PC-3 (cell line): ENCODE measurements at regions not wholly inside any gene's neighbourhood (a gene's known extent, or its start where the extent isn't known, plus 50 kb on each side); places are given as distances from the start of the nearest gene placed in this dataset.

Experiments
- ATAC-seq: fragments of 200-7000 bp; cut with Tn5 transposase; 2 replicates; pipeline ENCODE4 v1.9.1; 2020; ENCODE audit warnings: mild to moderate bottlenecking, moderate library complexity
- BruUV-seq: library from RNA; stranded (reverse); fragments of 400-500 nt; replicated peaks from 2 replicates; lab custom pipeline; 2021; lab: Mats Ljungman, UMichigan
- CTCF ChIA-PET: fragments of 300-600 bp; sonication (Branson Sonifier 250); formaldehyde crosslinking; loops from one replicate; lab custom pipeline; 2022; ENCODE audit warnings: antibody characterized with exemption; lab: Charles Lee
- POLR2A ChIA-PET: fragments of 300-600 bp; sonication (Branson Sonifier 250); formaldehyde crosslinking; loops from one replicate; lab custom pipeline; 2022; ENCODE audit warnings: antibody characterized with exemption; ENCODE audit not compliant: unreplicated experiment; lab: Charles Lee
- DNase-seq: peaks from one replicate; pipeline ENCODE4 v3.0.0-alpha.2; 2015
- H2AFZ ChIP-seq: fragments of 300-600 bp; sonication (generic); 2 replicates; pipeline ENCODE4 v1.6.0; 2016; ENCODE audit warnings: antibody characterized with exemption, low read length
- H3F3A ChIP-seq: fragments of 300-600 bp; sonication (generic); one replicate; pipeline ENCODE4 v1.6.0; 2017; ENCODE audit warnings: antibody characterized with exemption, low read length, control low read depth, mild to moderate bottlenecking; ENCODE audit not compliant: unreplicated experiment
- H3K27ac ChIP-seq: fragments of 300-600 bp; sonication (generic); 2 replicates; pipeline ENCODE4 v1.5.1; 2016; ENCODE audit warnings: mild to moderate bottlenecking, low read length
- H3K27me3 ChIP-seq: fragments of 300-600 bp; sonication (generic); 2 replicates; pipeline ENCODE4 v1.6.1; 2016; ENCODE audit warnings: low read length, mixed read lengths
- H3K36me3 ChIP-seq: fragments of 300-600 bp; sonication (generic); 2 replicates; pipeline ENCODE4 v1.6.1; 2016; ENCODE audit warnings: low read depth, mixed run types, low read length, mixed read lengths
- H3K4me1 ChIP-seq: fragments of 300-600 bp; sonication (generic); 2 replicates; pipeline ENCODE4 v1.5.1; 2016; ENCODE audit warnings: low read length; ENCODE audit not compliant: insufficient read depth
- H3K4me2 ChIP-seq: fragments of 300-600 bp; sonication (generic); 2 replicates; pipeline ENCODE4 v1.6.0; 2016; ENCODE audit warnings: low read length
- H3K4me3 ChIP-seq: fragments of 300-600 bp; sonication (generic); 2 replicates; pipeline ENCODE4 v1.5.1; 2016; ENCODE audit warnings: mild to moderate bottlenecking, low read length, mixed read lengths
- H3K79me2 ChIP-seq: fragments of 300-600 bp; sonication (generic); 2 replicates; pipeline ENCODE4 v1.6.1; 2017; ENCODE audit warnings: low read length, mixed read lengths
- H3K9ac ChIP-seq: fragments of 300-600 bp; sonication (generic); 2 replicates; pipeline ENCODE4 v1.6.0; 2016; ENCODE audit warnings: mild to moderate bottlenecking, low read length
- H3K9me2 ChIP-seq: fragments of 300-600 bp; sonication (generic); replicated peaks from 2 replicates; pipeline ENCODE4 v1.6.1; 2016; ENCODE audit warnings: mixed run types, low read length, mixed read lengths
- H3K9me3 ChIP-seq: fragments of 300-600 bp; sonication (generic); 2 replicates; pipeline ENCODE4 v1.6.1; 2016; ENCODE audit warnings: low read length, mixed read lengths
- H4K20me1 ChIP-seq: fragments of 300-600 bp; sonication (generic); 2 replicates; pipeline ENCODE4 v1.6.1; 2016; ENCODE audit warnings: low read length, mixed read lengths
- CTCF ChIP-seq: fragments of 300-600 bp; sonication (generic); conservative IDR thresholded peaks from 2 replicates; pipeline ENCODE4 v1.5.1; 2017; ENCODE audit warnings: antibody characterized with exemption, low read depth, mild to moderate bottlenecking, low read length
- EZH2 ChIP-seq: fragments of 300-600 bp; sonication (generic); IDR thresholded peaks from one replicate; pipeline ENCODE4 v1.6.1; 2017; ENCODE audit warnings: antibody characterized with exemption, mild to moderate bottlenecking, low read length; ENCODE audit not compliant: unreplicated experiment
- EZH2phosphoT487 ChIP-seq: fragments of 300-600 bp; sonication (generic); IDR thresholded peaks from 2 replicates; pipeline ENCODE4 v1.6.1; 2018; ENCODE audit warnings: mild to moderate bottlenecking, antibody characterized with exemption, low read length, borderline replicate concordance
- intact Hi-C: fragments of 100-400 bp; cut with micrococcal nuclease; formaldehyde crosslinking; loops from 2 replicates; pipeline ENCODE4 v1.9.0; 2023

GRCh38 chr14:28323366-28323765, 443.2 kb upstream of the FOXG1 start:
- Histone ChIP-seq H2AFZ (no peak overlapping the region), H3K79me2 (peaks cover 76% of the 10 kb centered on the region), H3K4me3 (no peak overlapping the region), H3K4me2 (no peak overlapping the region), H3K27ac (no peak overlapping the region), H3K9me3 (no peaks in the 10 kb centered on the region), H3K4me1 (peaks cover 37% of the 10 kb centered on the region), H3F3A (no peaks in the 10 kb centered on the region), H3K9me2 (no peaks in the 10 kb centered on the region), H3K27me3 (no peaks in the 10 kb centered on the region), H3K36me3 (peaks cover 6% of the 10 kb centered on the region; the same call in 1 of the 2 replicates), H3K9ac (no peak overlapping the region), H4K20me1 (no peaks in the 10 kb centered on the region)
- POLR2A ChIA-PET = no interaction called here
- BruUV-seq = no TSS peak
- CTCF ChIA-PET = no interaction called here
- ATAC-seq = no peak
- no peak for DNase-seq
- no peak for TF ChIP-seq EZH2
- no peak for TF ChIP-seq CTCF
- no peak for TF ChIP-seq EZH2phosphoT487
- intact Hi-C loops = loop anchor here (5.0 kb wide), 3 partner anchors 59 to 284 kb away; no protein-coding TSS in a partner anchor

- no peaks in the 10 kb centered on the region for H3K9me2 ChIP-seq
- no peaks in the 10 kb centered on the region for H3F3A ChIP-seq
- TF ChIP-seq CTCF = no peak
- TF ChIP-seq EZH2 = no peak
- no peak for TF ChIP-seq EZH2phosphoT487
- ATAC-seq (no peak), DNase-seq (peak; percentile 29)
- ChIA-PET POLR2A (no interaction called here), CTCF (no interaction called here)
- H3K9ac ChIP-seq = no peak overlapping the region
- H3K36me3 ChIP-seq = peaks cover 6% of the 10 kb centered on the region; the same call in 1 of the 2 replicates
- peaks cover 35% of the 10 kb centered on the region for H3K4me1 ChIP-seq
- no TSS peak for BruUV-seq
- no peak overlapping the region for H3K4me2 ChIP-seq
- no peak overlapping the region for H3K4me3 ChIP-seq
- intact Hi-C loops = loop anchor here (5.0 kb wide), 3 partner anchors 58 to 283 kb away; no protein-coding TSS in a partner anchor
- H3K79me2 ChIP-seq = peaks cover 68% of the 10 kb centered on the region
- no peaks in the 10 kb centered on the region for H4K20me1 ChIP-seq
- no peaks in the 10 kb centered on the region for H3K27me3 ChIP-seq
- H2AFZ ChIP-seq = no peak overlapping the region
- no peaks in the 10 kb centered on the region for H3K9me3 ChIP-seq
- no peak overlapping the region for H3K27ac ChIP-seq
These were observed 442.4 kb upstream of the FOXG1 start for GRCh38 chr14:28323951-28324741.

GRCh38 chr14:28340816-28341215, 425.8 kb upstream of the FOXG1 start:
- TF ChIP-seq EZH2phosphoT487 = no peak
- TF ChIP-seq CTCF = no peak
- no peak for TF ChIP-seq EZH2
- DNase-seq (no peak), ATAC-seq (no peak)
- Histone ChIP-seq H3K9ac (no peak overlapping the region), H2AFZ (no peak overlapping the region), H3K9me3 (no peaks in the 10 kb centered on the region), H3K4me3 (no peak overlapping the region), H3K4me2 (no peak overlapping the region), H3K79me2 (no peaks in the 10 kb centered on the region), H3K36me3 (no peaks in the 10 kb centered on the region), H3F3A (no peaks in the 10 kb centered on the region), H3K27me3 (no peaks in the 10 kb centered on the region), H3K27ac (no peak overlapping the region), H4K20me1 (no peaks in the 10 kb centered on the region), H3K4me1 (peaks cover 5% of the 10 kb centered on the region), H3K9me2 (no peaks in the 10 kb centered on the region)
- intact Hi-C loops = no loop called here
- no TSS peak for BruUV-seq
- ChIA-PET POLR2A (interaction anchor here (0.6 kb wide), 1 partner anchor 140 kb away, joined by 4 read pairs; no protein-coding TSS in a partner anchor), CTCF (no interaction called here)
